GM12874 (cell line): ENCODE measurements at regions not wholly inside any gene's neighbourhood (a gene's known extent, or its start where the extent isn't known, plus 50 kb on each side); places are given as distances from the start of the nearest gene placed in this dataset.

Experiments
- CTCF ChIP-seq: IDR thresholded peaks from 2 replicates; pipeline ENCODE4 v1.5.1; 2011; ENCODE audit warnings: low read depth, mild to moderate bottlenecking, control low read depth, low read length, moderate library complexity; ENCODE audit not compliant: insufficient read depth

GRCh38 chr2:223203971-223204929 lies 152.3 kb downstream of the KCNE4 start:
- no peak for TF ChIP-seq CTCF

- TF ChIP-seq CTCF, result no peak
Measured at GRCh38 chr2:223210489-223210888, 158.5 kb downstream of the KCNE4 start.

GRCh38 chr2:223214394-223215253 lies 162.6 kb downstream of the KCNE4 start:
- no peak for TF ChIP-seq CTCF

- TF ChIP-seq CTCF, result no peak
Measured at GRCh38 chr2:223215254-223215516, 163.2 kb downstream of the KCNE4 start.

- TF ChIP-seq CTCF, result no peak
Measured at GRCh38 chr2:223217373-223217772, 165.4 kb downstream of the KCNE4 start.

- TF ChIP-seq CTCF, result no peak
Measured at GRCh38 chr2:223218587-223219178, 166.7 kb downstream of the KCNE4 start.
